Activated naive CD8-positive, alpha-beta T cell treated with anti-CD3 and anti-CD28 coated beads for 36 hours (primary cell): ENCODE measurements at regions not wholly inside any gene's neighbourhood (a gene's known extent, or its start where the extent isn't known, plus 50 kb on each side); places are given as distances from the start of the nearest gene placed in this dataset.
A peak's percentile ranks its signal among the peaks of the same experiment; 100 is the strongest.
"Not testable (repeated sequence)": the region's sequence is repeated elsewhere in the genome, so short reads cannot be mapped to it uniquely, and the experiment has no call there.

ENCODE experiments used
- DNase-seq: peaks from one replicate; pipeline ENCODE4 v3.0.0; 2021
- H3K27ac Mint-ChIP-seq: one replicate; pipeline ENCODE4 v1.8.0; 2022; ENCODE audit warnings: mild to moderate bottlenecking, moderate library complexity, mixed read lengths
- H3K27me3 Mint-ChIP-seq: one replicate; pipeline ENCODE4 v1.8.0; 2022; ENCODE audit warnings: mild to moderate bottlenecking, mixed read lengths
- H3K36me3 Mint-ChIP-seq: one replicate; pipeline ENCODE4 v1.8.0; 2021; ENCODE audit warnings: mild to moderate bottlenecking, mixed read lengths
- H3K4me1 Mint-ChIP-seq: one replicate; pipeline ENCODE4 v1.8.0; 2021; ENCODE audit warnings: mixed read lengths
- H3K4me3 Mint-ChIP-seq: one replicate; pipeline ENCODE4 v1.8.0; 2022; ENCODE audit warnings: mild to moderate bottlenecking, moderate library complexity, mixed read lengths
- H3K9me3 Mint-ChIP-seq: one replicate; pipeline ENCODE4 v1.8.0; 2022; ENCODE audit warnings: mixed read lengths

GRCh38 chr1:116841569-116842344 lies 68.0 kb upstream of the PTGFRN start:
- no peak for DNase-seq
- H3K4me1 Mint-ChIP-seq = peaks cover 4% of the 10 kb centered on the region

DNA sequence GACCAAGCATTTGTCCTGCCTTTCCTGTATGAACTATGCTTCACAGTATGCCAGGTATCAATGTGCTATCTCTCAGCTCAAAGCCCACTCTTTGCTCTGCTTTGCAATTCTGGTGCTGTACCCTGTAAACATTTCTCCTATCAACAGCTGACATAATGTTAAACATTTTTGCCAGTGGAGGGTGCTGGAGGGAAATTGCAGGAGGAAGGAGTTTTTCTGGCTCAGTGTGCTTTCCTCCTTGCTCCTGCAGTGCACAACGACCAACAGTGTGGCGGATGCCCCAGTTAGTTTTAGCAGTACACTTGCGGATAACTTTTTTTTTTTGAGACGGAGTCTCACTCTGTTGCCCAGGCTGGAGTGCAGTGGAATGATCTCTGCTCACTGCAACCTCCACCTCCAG lies 67.1 kb upstream of the PTGFRN start:
- H3K4me1 Mint-ChIP-seq = peaks cover 8% of the 10 kb centered on the region
- no peak overlapping the region for H3K27ac Mint-ChIP-seq
- no peaks in the 10 kb centered on the region for H3K27me3 Mint-ChIP-seq
- no peak for DNase-seq
- no peak overlapping the region for H3K4me3 Mint-ChIP-seq
- peaks cover 4% of the 10 kb centered on the region for H3K9me3 Mint-ChIP-seq
- no peaks in the 10 kb centered on the region for H3K36me3 Mint-ChIP-seq

More at GRCh38 chr1:116841569-116842344, 68.0 kb upstream of the PTGFRN start:
- Mint-ChIP-seq H3K27me3 (no peaks in the 10 kb centered on the region), H3K4me3 (no peak overlapping the region), H3K9me3 (peaks cover 11% of the 10 kb centered on the region), H3K36me3 (peaks cover 6% of the 10 kb centered on the region), H3K27ac (no peak overlapping the region)

- H3K4me3 Mint-ChIP-seq = no peak overlapping the region
- peaks cover 3% of the 10 kb centered on the region for H3K9me3 Mint-ChIP-seq
Observed at GRCh38 chr1:116844775-116845174, 64.9 kb upstream of the PTGFRN start.

DNA sequence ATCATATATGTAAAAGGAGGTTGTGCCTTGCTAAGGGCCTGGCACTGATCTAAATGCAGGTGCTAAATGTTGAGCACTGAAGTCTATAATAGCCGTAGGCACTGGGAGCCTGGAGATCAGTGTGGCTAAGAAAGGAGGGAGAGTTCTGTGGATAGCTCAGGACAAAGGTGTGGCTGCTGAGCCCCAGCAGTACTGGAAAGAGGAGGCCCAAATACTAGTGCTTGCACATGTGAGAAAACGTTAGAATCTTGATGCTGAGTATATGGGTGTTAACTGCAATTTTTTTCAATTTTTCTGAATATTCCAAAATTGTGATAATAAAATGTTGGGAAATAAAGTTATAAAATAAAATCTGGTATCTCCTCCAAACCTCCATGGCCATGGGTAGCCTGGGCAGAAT lies 62.5 kb upstream of the PTGFRN start:
- DNase-seq = no peak
- Mint-ChIP-seq H3K36me3 (no peaks in the 10 kb centered on the region), H3K9me3 (peaks cover 3% of the 10 kb centered on the region), H3K4me1 (peaks cover 15% of the 10 kb centered on the region), H3K27ac (peak overlapping the region; percentile 74), H3K27me3 (no peaks in the 10 kb centered on the region), H3K4me3 (no peak overlapping the region)

More at GRCh38 chr1:116844775-116845174, 64.9 kb upstream of the PTGFRN start:
- no peaks in the 10 kb centered on the region for H3K36me3 Mint-ChIP-seq
- H3K27me3 Mint-ChIP-seq = no peaks in the 10 kb centered on the region
- H3K27ac Mint-ChIP-seq = no peak overlapping the region
- no peak for DNase-seq
- peaks cover 15% of the 10 kb centered on the region for H3K4me1 Mint-ChIP-seq

- Mint-ChIP-seq H3K9me3 (peaks cover 3% of the 10 kb centered on the region), H3K27me3 (no peaks in the 10 kb centered on the region), H3K27ac (peak overlapping the region; percentile 74), H3K4me3 (no peak overlapping the region), H3K36me3 (no peaks in the 10 kb centered on the region), H3K4me1 (peaks cover 17% of the 10 kb centered on the region)
- DNase-seq = no peak
Observed at GRCh38 chr1:116847688-116848531, 61.8 kb upstream of the PTGFRN start.

DNA sequence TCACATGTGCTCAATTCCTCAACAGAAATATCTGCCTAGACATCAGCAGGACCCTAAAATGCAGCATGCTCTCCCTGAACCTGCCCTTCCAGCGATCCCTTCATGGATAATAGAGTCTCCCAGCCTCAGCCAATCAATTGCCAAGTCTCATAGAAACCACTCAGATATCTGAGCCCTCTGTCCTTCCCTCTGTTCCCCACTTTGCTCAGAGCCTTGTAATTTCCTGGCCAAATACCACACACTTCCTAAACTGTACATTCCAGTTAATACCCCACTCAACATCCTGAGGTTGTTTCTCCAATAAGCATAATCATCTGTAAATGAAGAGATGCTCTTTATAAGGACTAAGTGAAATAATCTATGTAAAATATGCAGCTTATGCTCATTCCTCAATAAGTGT lies 59.3 kb upstream of the PTGFRN start:
- Mint-ChIP-seq H3K9me3 (no peaks in the 10 kb centered on the region), H3K4me1 (peaks cover 31% of the 10 kb centered on the region), H3K4me3 (no peak overlapping the region), H3K36me3 (no peaks in the 10 kb centered on the region), H3K27ac (no peak overlapping the region), H3K27me3 (no peaks in the 10 kb centered on the region)
- DNase-seq = no peak

DNA sequence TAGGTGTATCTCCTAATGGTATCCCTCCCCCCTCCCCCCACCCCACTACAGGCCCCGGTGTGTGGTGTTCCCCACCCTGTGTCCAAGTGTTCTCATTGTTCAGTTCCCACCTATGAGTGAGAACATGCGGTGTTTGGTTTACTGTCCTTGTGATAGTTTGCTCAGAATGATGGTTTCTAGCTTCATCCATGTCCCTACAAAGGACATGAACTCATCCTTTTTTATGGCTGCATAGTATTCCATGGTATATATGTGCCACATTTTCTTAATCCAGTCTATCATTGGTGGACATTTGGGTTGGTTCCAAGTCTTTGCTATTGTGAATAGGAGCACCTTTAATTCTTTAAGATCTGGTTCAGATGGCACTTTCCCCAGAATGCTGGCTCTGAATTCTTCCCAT lies 58.5 kb upstream of the PTGFRN start:
- not testable (repeated sequence) for DNase-seq, H3K27ac Mint-ChIP-seq, H3K27me3 Mint-ChIP-seq, H3K36me3 Mint-ChIP-seq, H3K4me3 Mint-ChIP-seq, H3K9me3 Mint-ChIP-seq
- peaks cover 29% of the 10 kb centered on the region for H3K4me1 Mint-ChIP-seq

DNA sequence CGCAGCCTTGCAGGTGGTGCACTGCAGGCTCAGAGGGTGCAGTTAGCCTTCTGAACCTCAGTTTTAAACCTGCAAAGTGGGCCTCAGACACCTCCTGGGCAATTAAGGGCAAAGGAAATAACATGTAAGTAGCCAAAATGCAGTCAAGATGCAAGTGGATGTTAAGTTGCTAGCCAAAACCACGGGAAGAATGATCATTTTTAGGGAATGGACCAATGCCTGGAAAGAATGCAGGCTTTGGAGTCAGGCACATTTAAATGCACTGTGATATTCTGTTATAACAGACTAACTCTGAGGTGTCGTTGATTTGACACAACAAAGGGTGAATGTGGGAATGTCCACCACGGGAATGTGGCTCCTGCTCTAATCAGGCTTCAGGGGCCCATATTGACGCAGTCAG lies 57.9 kb upstream of the PTGFRN start:
- peaks cover 27% of the 10 kb centered on the region for H3K4me1 Mint-ChIP-seq

GRCh38 chr1:116852367-116852766 lies 57.3 kb upstream of the PTGFRN start:
- H3K27me3 Mint-ChIP-seq = no peaks in the 10 kb centered on the region
- no peak for DNase-seq
- no peak overlapping the region for H3K4me3 Mint-ChIP-seq
- H3K36me3 Mint-ChIP-seq = no peaks in the 10 kb centered on the region
- no peaks in the 10 kb centered on the region for H3K9me3 Mint-ChIP-seq
- peaks cover 26% of the 10 kb centered on the region for H3K4me1 Mint-ChIP-seq
- no peak overlapping the region for H3K27ac Mint-ChIP-seq

More for the DNA sequence above, 57.9 kb upstream of the PTGFRN start:
- no peaks in the 10 kb centered on the region for H3K27me3 Mint-ChIP-seq
- no peak for DNase-seq
- no peaks in the 10 kb centered on the region for H3K9me3 Mint-ChIP-seq
- no peaks in the 10 kb centered on the region for H3K36me3 Mint-ChIP-seq
- no peak overlapping the region for H3K27ac Mint-ChIP-seq
- H3K4me3 Mint-ChIP-seq = no peak overlapping the region

- H3K4me1 Mint-ChIP-seq = peaks cover 21% of the 10 kb centered on the region
- no peak overlapping the region for H3K4me3 Mint-ChIP-seq
- no peaks in the 10 kb centered on the region for H3K27me3 Mint-ChIP-seq
- H3K9me3 Mint-ChIP-seq = no peaks in the 10 kb centered on the region
- H3K36me3 Mint-ChIP-seq = no peaks in the 10 kb centered on the region
- no peak for DNase-seq
- H3K27ac Mint-ChIP-seq = no peak overlapping the region
Observed at GRCh38 chr1:116852910-116853309, 56.8 kb upstream of the PTGFRN start.

- Mint-ChIP-seq H3K9me3 (no peaks in the 10 kb centered on the region), H3K4me3 (no peak overlapping the region), H3K4me1 (peaks cover 16% of the 10 kb centered on the region), H3K36me3 (no peaks in the 10 kb centered on the region), H3K27me3 (no peaks in the 10 kb centered on the region), H3K27ac (peak overlapping the region; percentile 39)
- DNase-seq = no peak
Observed at GRCh38 chr1:116853680-116854402, 55.9 kb upstream of the PTGFRN start.

DNA sequence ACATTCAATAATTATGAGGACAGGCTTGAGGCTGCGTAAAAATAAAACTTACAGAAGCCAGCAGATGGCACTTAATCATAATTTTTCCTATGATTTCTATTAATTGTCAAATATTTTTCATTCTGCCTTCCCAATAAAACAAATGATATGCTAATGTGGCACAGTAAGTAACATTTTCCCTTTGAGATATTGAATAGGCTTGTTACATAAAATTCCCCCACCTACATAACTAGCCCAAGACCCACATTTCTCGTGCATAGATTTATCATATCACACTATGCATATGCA lies 55.4 kb upstream of the PTGFRN start:
- Mint-ChIP-seq H3K4me3 (no peak overlapping the region), H3K27me3 (no peaks in the 10 kb centered on the region), H3K36me3 (no peaks in the 10 kb centered on the region), H3K27ac (peak overlapping the region; percentile 39), H3K4me1 (peaks cover 16% of the 10 kb centered on the region), H3K9me3 (no peaks in the 10 kb centered on the region)
- DNase-seq = no peak

DNA sequence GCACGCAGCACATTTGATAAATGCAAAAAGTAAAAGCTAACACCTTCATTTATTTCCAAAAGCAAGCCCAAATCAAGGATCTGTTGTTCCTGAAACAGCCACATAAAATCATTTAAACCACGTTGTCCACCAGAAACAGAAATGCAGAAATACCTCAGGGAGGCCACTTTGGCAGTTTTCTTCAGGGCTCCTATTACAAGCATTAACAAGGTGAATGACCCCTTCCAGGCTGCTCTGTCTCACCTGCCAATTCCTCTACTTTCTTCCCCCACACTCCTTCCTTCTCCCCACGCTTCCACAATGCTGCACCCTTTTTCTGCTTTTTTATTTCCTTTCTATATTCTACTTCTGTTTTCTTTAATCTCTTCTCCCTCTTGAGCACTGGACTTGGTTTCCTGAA lies 55.0 kb upstream of the PTGFRN start:
- Mint-ChIP-seq H3K27me3 (no peaks in the 10 kb centered on the region), H3K9me3 (no peaks in the 10 kb centered on the region), H3K4me1 (peaks cover 16% of the 10 kb centered on the region), H3K4me3 (no peak overlapping the region), H3K27ac (no peak overlapping the region), H3K36me3 (no peaks in the 10 kb centered on the region)
- no peak for DNase-seq

DNA sequence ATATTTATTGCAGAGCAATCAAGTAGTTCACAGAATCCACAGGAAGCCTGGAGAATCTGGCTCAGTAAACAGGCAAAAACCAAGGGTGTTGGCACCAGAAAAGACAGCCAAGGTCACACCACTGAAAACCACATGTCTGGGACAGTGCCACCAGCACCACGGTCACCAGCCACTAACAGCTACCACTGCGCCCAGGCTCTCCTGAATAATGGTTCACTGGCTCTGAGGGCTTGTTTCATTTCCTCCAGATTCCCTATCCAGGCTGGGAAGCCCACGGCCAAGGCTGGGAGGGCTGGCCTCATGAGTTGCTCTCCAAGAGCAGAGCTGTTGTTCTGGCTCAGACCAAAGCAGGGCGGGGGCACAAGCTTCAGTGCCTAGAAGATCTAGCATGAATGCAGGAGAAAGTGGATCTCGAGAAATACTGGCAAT lies 54.5 kb upstream of the PTGFRN start:
- Mint-ChIP-seq H3K36me3 (no peaks in the 10 kb centered on the region), H3K4me1 (peaks cover 16% of the 10 kb centered on the region), H3K27ac (no peak overlapping the region), H3K4me3 (no peak overlapping the region), H3K9me3 (no peaks in the 10 kb centered on the region), H3K27me3 (no peaks in the 10 kb centered on the region)
- no peak for DNase-seq

GRCh38 chr1:116855773-116856201 lies 53.9 kb upstream of the PTGFRN start:
- Mint-ChIP-seq H3K4me1 (peaks cover 16% of the 10 kb centered on the region), H3K36me3 (no peaks in the 10 kb centered on the region), H3K4me3 (no peak overlapping the region), H3K9me3 (no peaks in the 10 kb centered on the region), H3K27me3 (no peaks in the 10 kb centered on the region), H3K27ac (no peak overlapping the region)
- DNase-seq = no peak
